ELR (cell line): ENCODE measurements at regions not wholly inside any gene's neighbourhood (a gene's known extent, or its start where the extent isn't known, plus 50 kb on each side); places are given as distances from the start of the nearest gene placed in this dataset.

Source experiments
- DNase-seq: peaks from one replicate; pipeline ENCODE4 v3.0.0-alpha.2; 2015; ENCODE audit warnings: low read depth

DNA sequence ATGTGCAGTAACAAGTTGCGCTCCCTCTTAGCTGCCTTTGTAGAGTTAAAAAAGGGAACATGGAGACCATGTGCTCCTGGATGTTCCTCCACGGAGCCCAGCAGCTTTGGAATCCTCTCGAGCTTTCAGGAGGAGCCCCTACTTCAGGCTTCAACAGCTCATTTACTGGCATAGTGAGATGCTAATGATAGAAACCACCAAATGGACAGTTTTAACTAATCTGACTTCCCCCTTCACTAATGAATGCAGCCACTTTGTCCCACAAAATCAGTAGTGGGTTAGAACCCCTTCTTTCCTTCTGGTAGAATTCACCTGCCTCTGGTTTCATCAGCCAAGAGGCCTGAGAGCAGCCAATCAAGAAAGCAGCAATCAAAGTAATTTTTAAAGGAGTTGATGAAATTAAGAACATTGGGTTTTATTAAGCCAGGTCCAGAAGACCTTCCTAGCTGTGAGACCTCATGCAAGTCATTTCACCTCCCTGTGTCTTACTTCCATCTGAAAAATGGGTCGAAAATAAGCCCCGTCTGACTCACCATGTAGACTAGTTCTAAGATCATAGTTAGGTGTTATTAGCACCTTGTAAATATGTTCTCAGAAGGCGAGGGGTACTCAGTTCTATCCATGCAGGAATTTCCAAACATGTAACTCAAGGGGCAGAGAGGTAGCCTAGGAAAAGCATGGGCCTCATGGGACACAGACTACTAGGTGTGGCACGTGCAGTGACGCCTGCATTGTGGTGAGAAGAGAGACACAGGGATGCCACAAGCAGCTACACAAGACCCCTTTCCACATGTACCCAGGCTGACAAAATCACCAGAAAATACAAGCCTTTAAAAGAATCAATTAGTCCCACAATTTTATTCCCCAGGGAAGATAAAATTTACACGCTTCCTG is 179.7 kb upstream of the LPP start:
- no peak for DNase-seq

DNA sequence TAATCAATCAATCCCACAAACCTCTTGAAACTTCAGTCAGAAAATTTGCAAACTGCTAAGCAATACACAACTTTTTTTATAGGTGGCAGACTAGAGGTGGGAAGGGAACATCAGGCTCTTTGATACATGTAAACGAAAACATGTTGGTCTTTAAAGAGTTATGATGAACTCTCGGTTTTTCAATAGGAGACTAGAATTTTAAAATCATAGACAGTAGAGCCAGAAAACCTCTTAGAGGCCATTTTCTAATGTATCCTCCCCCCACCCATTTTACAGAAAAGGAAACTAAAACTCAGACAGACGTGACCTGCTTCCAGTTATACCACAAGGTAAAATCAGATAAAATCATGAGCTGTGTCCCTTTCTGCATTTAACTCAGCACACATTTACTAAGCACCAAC is 179.1 kb upstream of the LPP start:
- no peak for DNase-seq

DNA sequence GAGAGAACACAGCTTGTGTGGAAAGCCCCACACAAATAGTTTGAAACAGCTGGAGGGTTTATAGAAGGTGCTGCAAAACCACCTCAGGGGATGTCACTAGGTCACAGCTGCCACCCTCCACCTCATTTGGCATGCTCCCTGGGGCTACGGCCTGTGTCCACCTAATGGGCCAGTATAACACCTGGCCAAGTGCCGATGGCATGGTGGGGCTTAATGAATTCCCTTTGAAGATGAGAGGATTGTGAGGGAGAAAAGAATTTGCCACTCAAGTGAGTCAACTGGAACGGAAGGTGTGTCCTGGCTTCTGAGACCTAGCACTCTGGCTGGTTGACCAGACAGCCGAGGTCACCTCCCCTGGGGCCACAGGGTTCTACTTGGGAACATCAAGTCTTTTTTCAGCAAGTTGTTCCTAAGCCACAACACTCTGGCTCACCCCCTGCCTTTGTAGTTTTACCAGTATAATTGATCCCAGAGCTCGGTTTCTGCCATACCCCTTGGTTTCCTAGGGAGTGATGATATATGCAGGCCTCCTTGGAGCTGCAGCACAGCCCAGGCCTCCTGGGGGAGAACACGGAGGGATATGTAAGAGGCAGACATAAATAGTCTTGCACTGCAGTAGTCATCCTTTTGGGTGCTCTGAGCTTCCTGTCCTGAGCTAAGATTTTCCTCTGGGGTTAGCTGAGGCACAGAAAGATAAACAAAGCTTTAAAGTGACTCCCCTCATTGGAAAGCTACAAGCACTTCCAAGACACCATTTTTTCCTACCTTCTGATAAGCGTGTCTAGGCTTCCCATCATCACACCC is 178.2 kb upstream of the LPP start:
- DNase-seq, result no peak

DNA sequence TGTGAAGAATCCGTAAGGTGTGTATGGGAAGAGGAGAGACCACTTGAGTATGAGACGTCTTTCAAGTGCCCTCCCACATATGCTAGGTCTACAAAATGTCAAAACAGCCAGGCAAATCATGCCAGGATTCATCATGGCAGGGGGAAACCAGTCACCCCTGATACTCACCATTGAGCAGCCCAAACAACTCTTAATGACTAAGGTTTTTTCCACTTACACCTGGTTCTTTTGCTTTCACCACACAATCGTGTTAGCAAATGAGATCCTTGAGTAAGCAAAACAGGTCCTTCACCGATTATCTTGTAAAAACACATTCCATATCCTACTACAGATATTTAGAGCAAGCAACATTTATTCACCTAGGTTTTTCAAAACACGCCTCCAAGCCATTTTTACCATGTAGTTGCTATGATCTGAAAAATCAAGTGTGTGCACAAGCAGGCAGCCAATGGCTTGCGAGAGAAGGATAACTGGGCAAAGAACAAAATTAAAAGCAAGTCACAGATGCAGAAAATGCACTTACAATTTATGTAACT is 177.5 kb upstream of the LPP start:
- no peak for DNase-seq

- no peak for DNase-seq
These were observed 176.3 kb upstream of the LPP start for GRCh38 chr3:187977659-187978058.

DNA sequence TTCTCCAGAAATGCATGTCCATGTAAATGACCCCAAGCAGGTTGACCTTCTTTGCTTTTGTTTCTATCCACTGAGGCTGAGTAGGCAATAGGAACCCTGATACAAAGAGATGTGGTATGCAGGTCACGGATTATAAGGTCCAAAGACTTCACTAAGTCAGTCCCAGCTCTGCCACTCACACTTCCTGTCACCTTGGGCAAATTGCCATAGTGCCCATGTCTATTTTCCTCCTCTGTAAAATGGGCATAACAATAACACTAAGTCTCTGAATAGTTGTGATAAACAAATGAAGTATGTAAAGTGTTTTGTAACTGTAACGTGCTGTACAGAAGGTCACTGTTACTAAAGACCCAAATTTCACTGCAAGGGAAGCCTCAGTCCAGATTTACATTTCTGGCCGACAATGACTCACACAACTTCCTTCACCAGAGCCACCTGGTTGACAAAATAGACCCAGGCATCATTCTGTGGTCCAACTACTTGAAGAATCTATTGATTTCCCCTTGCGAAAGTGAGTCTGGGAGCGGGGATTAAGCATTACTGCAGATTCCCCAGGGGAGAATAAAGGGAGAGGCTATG is 175.4 kb upstream of the LPP start:
- DNase-seq, result no peak

DNA sequence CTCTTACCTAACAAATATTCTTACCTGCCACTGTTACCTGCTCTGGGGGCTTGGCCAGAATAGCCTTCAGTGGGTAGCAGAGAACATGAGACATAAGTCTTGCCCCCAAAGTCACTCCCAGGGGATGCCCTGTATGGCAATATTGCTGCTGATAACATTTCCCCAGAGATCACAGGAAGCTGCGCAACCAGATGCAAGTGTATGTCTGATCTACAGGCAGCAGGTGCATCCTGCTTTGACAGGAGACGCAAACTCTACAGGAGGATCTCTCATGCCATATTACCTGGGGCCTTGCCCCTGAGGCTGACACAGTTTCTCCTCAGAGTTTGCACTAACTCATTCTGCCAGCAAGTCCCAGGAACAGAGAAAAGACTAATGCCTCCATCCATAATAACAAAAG is 174.4 kb upstream of the LPP start:
- no peak for DNase-seq

- no peak for DNase-seq
These were observed 173.1 kb upstream of the LPP start for GRCh38 chr3:187980861-187981260.

- DNase-seq, result no peak
These were observed 171.8 kb upstream of the LPP start for GRCh38 chr3:187982142-187982541.

DNA sequence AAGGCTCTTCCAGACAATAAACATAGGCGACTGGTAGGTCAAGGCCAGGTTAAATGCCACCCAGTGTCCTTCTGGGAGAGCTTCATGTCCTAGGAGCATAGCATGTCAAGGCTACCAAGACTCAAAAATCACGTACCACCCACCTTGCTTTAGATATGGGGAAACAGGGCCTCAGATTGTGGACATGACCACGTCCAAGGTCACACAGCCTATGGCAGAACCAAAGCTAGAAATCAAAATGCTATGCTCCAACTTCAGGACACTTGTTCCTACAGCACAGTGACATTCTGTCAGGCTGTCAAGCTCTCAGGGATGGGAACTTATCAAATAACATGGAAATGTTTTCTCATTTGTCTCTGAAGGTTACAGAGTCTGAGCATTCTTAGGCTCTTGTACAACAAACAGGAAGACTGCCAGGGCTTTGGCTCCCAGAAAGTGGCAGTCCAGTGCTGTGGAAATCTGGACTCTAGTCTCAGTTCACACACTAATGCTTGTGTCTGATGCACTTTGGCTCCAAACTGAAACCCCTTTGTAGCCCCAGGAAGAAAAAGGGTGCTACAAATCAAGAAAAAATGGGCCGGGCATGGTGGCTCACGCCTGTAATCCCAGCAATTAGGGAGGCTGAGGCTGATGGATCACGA is 170.4 kb upstream of the LPP start:
- no peak for DNase-seq

- DNase-seq, result peak; percentile 73
These were observed 168.3 kb upstream of the LPP start for GRCh38 chr3:187985647-187986046.

GRCh38 chr3:187986514-187986934 is 167.4 kb upstream of the LPP start:
- peak; percentile 99 for DNase-seq

DNA sequence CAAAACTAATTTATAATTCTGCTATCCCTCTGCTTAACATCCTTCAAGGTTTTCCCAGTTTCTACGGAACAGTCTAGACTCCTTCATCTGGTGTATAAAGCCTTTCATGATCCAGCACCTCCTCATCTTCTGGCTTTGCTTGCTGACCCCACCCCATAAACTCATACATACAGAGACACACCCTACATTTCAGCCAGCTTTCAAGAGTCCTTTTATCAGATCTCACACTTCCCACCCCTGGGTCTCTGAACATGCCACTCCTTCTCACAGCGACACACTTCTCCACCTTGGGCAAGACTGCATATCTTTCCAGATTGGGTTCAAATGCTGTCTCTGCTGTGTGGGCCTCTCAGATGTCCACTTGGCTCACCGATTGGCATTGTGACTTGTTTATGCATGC is 166.8 kb upstream of the LPP start:
- no peak for DNase-seq

- DNase-seq, result no peak
These were observed 166.0 kb upstream of the LPP start for GRCh38 chr3:187987924-187988323.

DNA sequence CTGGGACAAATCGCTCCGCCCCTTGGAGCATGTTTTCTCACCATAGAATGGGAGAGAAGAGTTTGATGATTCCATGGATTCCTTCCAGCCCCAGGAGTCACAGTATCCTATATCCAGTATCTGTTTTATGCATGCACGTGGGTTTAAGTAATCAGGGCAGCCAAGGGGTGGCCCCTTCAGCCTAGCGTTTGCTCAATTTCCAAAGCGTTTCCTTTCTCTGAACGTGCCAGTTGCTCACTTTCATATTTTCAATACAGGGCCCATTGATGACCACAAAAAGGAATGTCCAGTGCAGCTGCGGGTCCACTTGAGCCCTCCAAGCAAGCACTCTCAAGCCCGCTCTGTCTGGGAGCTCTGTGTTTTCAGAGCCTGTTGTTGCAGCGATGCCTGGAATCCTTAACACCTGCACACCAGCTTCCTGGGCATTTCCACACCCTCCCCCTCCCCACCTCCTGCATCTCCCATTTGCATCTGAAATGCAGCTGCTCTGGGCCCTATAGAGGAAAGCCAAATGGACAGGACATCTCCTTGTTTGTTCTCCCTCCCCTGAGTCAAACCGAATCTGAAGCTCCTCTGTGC is 164.3 kb upstream of the LPP start:
- no peak for DNase-seq

GRCh38 chr3:187992609-187993008 is 161.3 kb upstream of the LPP start:
- DNase-seq, result no peak

- DNase-seq, result peak; percentile 81
These were observed 159.5 kb upstream of the LPP start for GRCh38 chr3:187994221-187995042.

- no peak for DNase-seq
These were observed 158.9 kb upstream of the LPP start for GRCh38 chr3:187995043-187995400.

- DNase-seq, result no peak
These were observed 158.3 kb upstream of the LPP start for GRCh38 chr3:187995667-187996066.

DNA sequence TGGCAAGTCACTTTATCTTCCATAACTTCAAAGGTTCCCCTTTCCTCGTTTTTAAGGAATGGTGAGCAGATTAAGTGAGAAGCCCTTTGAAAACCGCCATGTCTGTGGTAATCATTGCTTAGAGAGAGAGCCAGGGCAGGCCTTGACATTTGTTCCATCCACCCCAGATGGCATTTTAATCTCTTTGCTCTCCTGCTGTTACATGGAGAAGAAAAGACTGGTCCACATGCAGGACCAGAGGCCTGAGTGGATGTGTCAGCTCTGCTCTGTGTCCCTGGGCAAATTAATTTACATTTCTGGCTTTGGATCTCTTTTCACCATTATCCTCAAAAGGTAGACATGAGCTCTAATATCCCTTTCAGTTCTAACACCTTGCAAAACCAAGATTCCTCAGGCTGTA is 157.3 kb upstream of the LPP start:
- no peak for DNase-seq

- DNase-seq, result peak; percentile 31
These were observed 156.5 kb upstream of the LPP start for GRCh38 chr3:187997490-187997889.
